ENCODE measurements at regions not wholly inside any gene's neighbourhood (a gene's known extent, or its start where the extent isn't known, plus 50 kb on each side); places are given as distances from the start of the nearest gene placed in this dataset.
A peak's percentile ranks its signal among the peaks of the same experiment; 100 is the strongest.

GRCh38 chr6:2363211-2363610 is 117.8 kb upstream of the GMDS start:
- Histone ChIP-seq H3K4me3 (no peak overlapping the region), H3K9me3 (no peaks in the 10 kb centered on the region), H3K36me3 (no peaks in the 10 kb centered on the region), H3K27ac (no peak overlapping the region), H3K4me1 (no peaks in the 10 kb centered on the region), H3K27me3 (no peaks in the 10 kb centered on the region)
- ATAC-seq (no peak), DNase-seq (no peak)
- intact Hi-C loops (cut with DNase I), result no loop called here
- no peak for TF ChIP-seq CTCF (IDR thresholded peaks at IDR 0.05)

- ATAC-seq (no peak), DNase-seq (no peak)
- Histone ChIP-seq H3K9me3 (no peaks in the 10 kb centered on the region), H3K27me3 (no peaks in the 10 kb centered on the region), H3K27ac (no peak overlapping the region), H3K4me3 (no peak overlapping the region), H3K4me1 (no peaks in the 10 kb centered on the region), H3K36me3 (no peaks in the 10 kb centered on the region)
- TF ChIP-seq CTCF (IDR thresholded peaks at IDR 0.05), result no peak
- intact Hi-C loops (cut with DNase I), result no loop called here
Observed at GRCh38 chr6:2361195-2361594, 115.8 kb upstream of the GMDS start.

- no peak for TF ChIP-seq CTCF (IDR thresholded peaks at IDR 0.05)
- no peak for DNase-seq
- Histone ChIP-seq H3K36me3 (no peaks in the 10 kb centered on the region), H3K4me3 (no peak overlapping the region), H3K4me1 (no peaks in the 10 kb centered on the region), H3K27me3 (no peaks in the 10 kb centered on the region), H3K27ac (no peak overlapping the region), H3K9me3 (no peaks in the 10 kb centered on the region)
- no peak for ATAC-seq
- intact Hi-C loops (cut with DNase I), result no loop called here
Observed at GRCh38 chr6:2360716-2361115, 115.3 kb upstream of the GMDS start.

GRCh38 chr6:2360126-2360525 is 114.7 kb upstream of the GMDS start:
- intact Hi-C loops (cut with DNase I), result no loop called here

GRCh38 chr6:2355150-2355549 is 109.7 kb upstream of the GMDS start:
- no peak for TF ChIP-seq CTCF (IDR thresholded peaks at IDR 0.05)
- H3K27me3 ChIP-seq, result no peaks in the 10 kb centered on the region
- peaks cover 0 to 6% of the 10 kb centered on the region in 2 donors for H3K4me1 ChIP-seq
- no peaks in the 10 kb centered on the region for H3K36me3 ChIP-seq
- DNase-seq (peak in 1 of 4 donors; percentile 32), ATAC-seq (peak; percentile 65)
- H3K4me3 ChIP-seq, result no peak overlapping the region
- no peak overlapping the region for H3K27ac ChIP-seq
- no peaks in the 10 kb centered on the region for H3K9me3 ChIP-seq
- intact Hi-C loops (cut with DNase I), result loop anchor here (10.0 kb wide), 2 partner anchors 750 to 760 kb away; partner anchors contain the start of gene FOXC1 (in 1 of the 2)

More at GRCh38 chr6:2360126-2360525, 114.7 kb upstream of the GMDS start:
- DNase-seq, result no peak
- TF ChIP-seq CTCF (IDR thresholded peaks at IDR 0.05), result no peak
- Histone ChIP-seq H3K27me3 (no peaks in the 10 kb centered on the region), H3K36me3 (no peaks in the 10 kb centered on the region), H3K4me3 (no peak overlapping the region), H3K9me3 (no peaks in the 10 kb centered on the region), H3K27ac (no peak overlapping the region), H3K4me1 (no peaks in the 10 kb centered on the region)
- ATAC-seq, result no peak

All from left lung (tissue), 4 donors.